ENCODE measurements at regions not wholly inside any gene's neighbourhood (a gene's known extent, or its start where the extent isn't known, plus 50 kb on each side); places are given as distances from the start of the nearest gene placed in this dataset.

DNA sequence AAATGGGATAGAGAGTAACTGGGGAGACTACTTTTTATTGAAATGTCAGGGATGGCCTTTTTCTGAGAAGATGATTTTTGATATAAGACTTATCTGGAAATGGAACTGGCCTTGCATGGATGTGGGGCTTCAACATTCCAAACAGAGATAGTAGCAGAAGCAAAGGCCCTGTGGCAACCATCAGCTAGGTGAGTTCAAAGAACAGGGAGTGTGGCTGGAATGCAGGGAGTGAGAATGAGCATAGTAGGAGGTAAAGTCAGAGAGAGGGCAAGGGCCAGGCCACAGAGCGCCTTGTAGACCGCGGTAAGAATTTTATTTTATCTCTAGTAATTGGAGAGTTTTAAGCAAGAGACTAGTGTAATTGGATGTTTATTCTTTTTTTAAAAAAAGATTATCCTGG is 227.0 kb upstream of the B3GALT2 start:
- TF ChIP-seq, protein P1, sequence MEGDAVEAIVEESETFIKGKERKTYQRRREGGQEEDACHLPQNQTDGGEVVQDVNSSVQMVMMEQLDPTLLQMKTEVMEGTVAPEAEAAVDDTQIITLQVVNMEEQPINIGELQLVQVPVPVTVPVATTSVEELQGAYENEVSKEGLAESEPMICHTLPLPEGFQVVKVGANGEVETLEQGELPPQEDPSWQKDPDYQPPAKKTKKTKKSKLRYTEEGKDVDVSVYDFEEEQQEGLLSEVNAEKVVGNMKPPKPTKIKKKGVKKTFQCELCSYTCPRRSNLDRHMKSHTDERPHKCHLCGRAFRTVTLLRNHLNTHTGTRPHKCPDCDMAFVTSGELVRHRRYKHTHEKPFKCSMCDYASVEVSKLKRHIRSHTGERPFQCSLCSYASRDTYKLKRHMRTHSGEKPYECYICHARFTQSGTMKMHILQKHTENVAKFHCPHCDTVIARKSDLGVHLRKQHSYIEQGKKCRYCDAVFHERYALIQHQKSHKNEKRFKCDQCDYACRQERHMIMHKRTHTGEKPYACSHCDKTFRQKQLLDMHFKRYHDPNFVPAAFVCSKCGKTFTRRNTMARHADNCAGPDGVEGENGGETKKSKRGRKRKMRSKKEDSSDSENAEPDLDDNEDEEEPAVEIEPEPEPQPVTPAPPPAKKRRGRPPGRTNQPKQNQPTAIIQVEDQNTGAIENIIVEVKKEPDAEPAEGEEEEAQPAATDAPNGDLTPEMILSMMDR (IDR thresholded peaks at IDR 0.05), result no peak
- no peak for TF ChIP-seq ZSCAN20 (CRISPR knock-in tag; IDR thresholded peaks at IDR 0.05)
- TF ChIP-seq, protein P2, sequence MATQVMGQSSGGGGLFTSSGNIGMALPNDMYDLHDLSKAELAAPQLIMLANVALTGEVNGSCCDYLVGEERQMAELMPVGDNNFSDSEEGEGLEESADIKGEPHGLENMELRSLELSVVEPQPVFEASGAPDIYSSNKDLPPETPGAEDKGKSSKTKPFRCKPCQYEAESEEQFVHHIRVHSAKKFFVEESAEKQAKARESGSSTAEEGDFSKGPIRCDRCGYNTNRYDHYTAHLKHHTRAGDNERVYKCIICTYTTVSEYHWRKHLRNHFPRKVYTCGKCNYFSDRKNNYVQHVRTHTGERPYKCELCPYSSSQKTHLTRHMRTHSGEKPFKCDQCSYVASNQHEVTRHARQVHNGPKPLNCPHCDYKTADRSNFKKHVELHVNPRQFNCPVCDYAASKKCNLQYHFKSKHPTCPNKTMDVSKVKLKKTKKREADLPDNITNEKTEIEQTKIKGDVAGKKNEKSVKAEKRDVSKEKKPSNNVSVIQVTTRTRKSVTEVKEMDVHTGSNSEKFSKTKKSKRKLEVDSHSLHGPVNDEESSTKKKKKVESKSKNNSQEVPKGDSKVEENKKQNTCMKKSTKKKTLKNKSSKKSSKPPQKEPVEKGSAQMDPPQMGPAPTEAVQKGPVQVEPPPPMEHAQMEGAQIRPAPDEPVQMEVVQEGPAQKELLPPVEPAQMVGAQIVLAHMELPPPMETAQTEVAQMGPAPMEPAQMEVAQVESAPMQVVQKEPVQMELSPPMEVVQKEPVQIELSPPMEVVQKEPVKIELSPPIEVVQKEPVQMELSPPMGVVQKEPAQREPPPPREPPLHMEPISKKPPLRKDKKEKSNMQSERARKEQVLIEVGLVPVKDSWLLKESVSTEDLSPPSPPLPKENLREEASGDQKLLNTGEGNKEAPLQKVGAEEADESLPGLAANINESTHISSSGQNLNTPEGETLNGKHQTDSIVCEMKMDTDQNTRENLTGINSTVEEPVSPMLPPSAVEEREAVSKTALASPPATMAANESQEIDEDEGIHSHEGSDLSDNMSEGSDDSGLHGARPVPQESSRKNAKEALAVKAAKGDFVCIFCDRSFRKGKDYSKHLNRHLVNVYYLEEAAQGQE (IDR thresholded peaks at IDR 0.05), result no peak
- no peak for TF ChIP-seq JUN (IDR thresholded peaks at IDR 0.05)
- TF ChIP-seq RFX5 (IDR thresholded peaks at IDR 0.05), result no peak
- no peak for TF ChIP-seq POLR2A (IDR thresholded peaks at IDR 0.05; ENCODE audit: low read length)
- TF ChIP-seq, protein P3, sequence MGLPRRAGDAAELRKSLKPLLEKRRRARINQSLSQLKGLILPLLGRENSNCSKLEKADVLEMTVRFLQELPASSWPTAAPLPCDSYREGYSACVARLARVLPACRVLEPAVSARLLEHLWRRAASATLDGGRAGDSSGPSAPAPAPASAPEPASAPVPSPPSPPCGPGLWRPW (IDR thresholded peaks at IDR 0.05), result no peak
- TF ChIP-seq NFE2L2 (conservative IDR thresholded peaks at IDR 0.05; ENCODE audit: low read length), result no peak
- no peak for TF ChIP-seq JUNB (IDR thresholded peaks at IDR 0.05)
- TF ChIP-seq PHF8 (IDR thresholded peaks at IDR 0.05; ENCODE audit: borderline replicate concordance, low read depth), result no peak
- no peak for TF ChIP-seq RNF2 (IDR thresholded peaks at IDR 0.05; ENCODE audit: borderline replicate concordance, low read depth)
- TF ChIP-seq RAD21 (conservative IDR thresholded peaks at IDR 0.05 in 1 of 2, IDR thresholded peaks at IDR 0.05 in 1 of 2), result no peak

Measured in A549 (cell line).